ENCODE measurements at regions not wholly inside any gene's neighbourhood (a gene's known extent, or its start where the extent isn't known, plus 50 kb on each side); places are given as distances from the start of the nearest gene placed in this dataset.

DNA sequence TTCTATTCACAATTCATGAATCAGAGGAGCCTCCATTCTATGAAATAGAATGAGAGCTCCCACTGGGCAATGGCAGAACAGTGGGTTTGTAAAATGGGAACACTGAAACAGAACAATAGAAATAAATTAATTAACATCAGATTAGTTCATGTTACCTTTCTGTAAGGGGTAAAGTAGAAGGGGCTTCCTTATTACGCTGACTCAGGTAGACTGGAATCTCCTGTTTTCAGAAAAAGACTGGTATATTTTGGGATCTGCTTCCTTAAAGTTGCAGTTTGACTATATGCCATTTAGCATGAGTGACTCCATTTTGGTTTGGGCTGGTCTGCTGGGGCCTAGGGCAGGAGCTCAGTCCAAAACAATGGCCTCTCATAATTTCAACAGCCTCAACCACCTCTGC lies 52.8 kb upstream of the ZFAND3 start:
- no peak for DNase-seq

DNA sequence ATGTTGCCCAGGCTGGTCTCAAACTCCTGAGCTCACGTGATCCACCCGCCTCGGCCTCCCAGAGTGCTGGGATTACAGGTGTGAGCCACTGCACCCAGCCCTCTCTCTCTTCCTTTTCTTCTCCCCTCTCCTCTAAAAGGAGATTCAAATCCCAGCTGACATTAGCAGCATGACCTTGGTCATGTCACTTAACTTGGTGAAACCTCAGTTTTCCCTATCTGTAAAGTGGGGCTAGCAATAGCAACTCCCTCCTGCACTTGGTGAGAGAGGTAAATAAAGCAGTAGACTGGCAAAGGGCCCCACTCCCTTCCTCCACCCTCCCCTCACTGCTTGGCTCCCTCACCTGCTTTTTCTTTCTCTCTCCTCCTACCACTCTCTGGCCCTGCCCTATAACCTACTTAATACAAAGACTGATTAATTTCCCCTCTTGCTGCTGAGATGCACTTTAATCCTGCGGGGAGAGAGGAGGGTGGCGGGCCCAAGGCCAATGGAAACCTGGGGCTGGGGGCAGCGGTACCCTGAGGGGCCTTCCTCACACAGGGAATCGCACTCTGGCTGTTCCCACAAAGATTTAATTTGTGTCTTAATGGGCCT lies 54.2 kb upstream of the ZFAND3 start:
- DNase-seq: no peak

DNA sequence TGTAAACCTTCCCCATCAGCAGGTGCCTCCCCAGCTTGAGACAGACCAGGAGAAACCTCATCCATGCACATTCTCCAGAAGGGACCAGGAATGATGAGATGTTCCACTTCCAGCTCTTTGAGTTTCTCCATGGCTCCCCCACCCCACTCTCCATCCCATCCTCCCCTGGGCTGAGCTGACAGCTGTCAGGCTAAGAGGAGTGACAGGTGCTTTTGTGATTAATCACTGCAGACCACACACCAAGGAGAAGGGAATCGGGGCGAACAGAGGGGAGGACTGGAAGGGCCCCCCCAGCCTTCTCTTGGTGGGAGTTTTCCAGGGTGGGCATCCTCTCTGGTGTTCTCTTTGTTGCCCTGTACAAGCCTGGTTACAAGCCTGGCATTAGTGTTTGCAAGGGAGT lies 56.1 kb upstream of the ZFAND3 start:
- DNase-seq: no peak

DNA sequence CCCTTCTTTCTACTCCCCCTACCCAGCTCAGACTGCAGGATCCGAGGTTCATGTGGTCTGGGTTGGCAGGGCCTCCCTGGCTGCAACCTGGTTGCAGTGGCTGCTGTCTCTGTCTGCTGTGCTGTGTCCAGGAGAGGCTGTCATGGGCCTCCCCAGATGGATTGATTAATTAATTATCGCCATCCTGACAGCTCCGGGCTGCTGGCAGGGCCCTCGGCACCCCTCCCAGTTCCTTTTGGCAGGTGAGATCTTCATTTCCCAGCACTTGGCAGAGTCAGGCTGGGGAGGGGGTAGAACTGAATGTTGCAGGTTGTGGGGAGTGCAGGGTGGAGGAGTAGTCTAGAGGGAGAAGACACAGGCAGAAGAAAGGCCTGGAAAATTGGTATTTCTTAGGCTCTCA lies 56.7 kb upstream of the ZFAND3 start:
- DNase-seq: no peak

DNA sequence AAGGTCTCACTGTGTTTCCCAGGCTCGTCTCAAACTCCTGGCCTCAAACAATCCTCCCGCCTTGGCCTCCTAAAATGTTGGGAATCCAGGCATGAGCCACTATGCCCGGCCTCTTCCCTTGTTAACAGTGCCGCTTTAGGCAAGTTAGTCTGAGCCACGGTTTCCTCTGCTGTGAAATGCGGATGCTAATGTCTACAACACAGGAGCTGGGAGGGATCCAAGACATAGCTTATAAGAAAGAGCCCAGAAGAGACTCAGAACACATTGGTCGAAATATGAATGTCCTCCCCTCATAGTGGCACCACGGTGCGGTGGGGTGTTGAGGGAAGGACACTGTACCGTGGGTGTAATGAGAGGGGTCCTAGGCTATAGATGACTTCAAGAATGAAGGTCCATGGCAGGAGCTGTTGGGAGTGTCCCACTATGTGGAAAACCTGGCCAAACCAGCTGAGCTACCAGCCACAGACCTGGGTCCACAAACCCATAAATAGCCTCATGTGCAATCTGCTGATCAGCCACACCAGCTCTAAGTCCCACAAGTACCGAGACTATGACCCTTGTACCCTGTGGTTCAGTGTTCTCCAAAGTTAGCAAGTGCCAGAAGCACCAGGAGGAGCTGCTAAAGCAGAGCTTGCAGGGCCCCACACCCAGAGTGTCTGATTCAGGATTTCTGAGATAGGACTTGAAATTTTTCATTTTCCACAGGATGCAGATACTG lies 57.8 kb upstream of the ZFAND3 start:
- no peak for DNase-seq

DNA sequence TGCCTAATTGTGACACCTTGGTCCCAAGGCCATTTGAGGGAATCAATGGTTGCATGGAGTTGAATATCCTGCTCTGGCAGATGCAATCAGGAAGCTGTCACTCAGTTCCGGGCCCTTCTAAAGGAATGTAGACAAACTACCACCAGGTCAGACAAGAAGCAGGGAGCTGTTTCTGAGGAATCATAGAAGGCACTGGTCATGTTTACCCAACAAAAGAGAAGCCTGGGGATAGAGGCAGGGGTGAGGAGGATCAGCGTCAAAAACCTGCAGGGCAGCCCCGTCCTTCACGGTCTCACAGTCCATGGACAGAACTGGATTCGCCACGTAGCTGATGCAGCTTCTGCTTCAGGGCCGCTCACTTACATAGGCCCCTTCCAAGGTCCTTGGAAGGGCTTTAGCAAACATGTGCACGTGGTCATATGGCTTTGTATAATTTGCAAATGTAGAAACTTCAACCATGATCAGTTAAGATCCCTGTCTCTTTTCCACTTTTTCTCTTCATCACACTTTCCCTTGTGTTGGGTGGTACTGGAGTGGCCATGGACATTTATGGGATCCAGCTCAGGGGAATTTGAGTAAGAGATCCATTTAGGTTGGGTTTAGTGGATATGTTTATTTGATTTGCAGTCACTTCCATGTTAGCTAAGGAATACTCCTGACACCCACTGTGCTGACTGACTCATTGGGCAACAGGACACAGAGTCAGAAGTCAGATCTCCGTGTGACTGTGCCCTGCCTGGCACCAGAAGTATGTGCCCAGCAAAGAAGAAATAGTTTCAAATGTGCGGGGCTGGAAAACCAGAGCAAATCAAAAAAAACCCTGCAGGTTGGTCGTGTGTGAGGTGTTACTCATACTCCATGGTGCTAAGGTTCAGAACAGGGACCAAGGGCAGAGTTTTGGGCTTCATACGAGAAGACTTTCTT lies 60.0 kb upstream of the ZFAND3 start:
- DNase-seq: no peak

DNA sequence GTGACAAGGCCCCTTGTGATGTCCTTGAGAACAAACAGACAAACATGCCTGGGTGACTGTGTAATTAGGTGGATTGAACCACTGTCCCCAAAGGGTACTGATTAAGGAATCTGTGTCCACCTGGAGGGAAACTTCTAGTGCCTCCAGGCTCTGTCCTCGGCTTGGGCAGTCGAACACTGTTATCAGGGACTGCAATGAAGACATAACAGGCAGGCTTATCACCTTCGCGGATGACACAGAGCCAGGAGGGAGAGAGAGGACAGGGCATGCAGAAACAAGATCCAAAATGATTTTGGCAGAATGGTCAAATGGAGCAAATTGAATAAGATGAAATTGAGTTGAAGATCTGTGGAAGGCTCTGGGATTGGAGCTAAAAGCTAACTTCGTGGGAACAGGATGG lies 60.9 kb upstream of the ZFAND3 start:
- no peak for DNase-seq

DNA sequence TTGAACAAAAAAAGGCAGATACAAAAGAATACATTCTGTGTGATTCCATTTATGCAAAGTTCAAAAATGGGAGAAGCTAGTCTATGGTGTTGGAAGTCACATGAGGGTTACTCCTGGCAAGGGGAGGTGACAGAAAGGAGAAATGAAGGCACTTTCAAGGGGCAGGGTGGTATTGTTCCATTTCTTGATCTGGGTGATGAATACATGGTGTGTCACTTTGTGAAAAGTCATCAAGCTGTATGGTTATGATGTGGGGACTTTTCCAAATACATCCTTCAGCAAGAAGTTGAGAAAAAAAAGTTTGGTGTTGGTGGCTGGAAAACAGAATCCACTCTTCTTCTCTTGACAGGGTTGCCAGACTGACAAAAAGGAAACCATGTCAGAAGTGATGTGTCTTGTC lies 60.6 kb upstream of the MDGA1 start:
- DNase-seq: no peak

DNA sequence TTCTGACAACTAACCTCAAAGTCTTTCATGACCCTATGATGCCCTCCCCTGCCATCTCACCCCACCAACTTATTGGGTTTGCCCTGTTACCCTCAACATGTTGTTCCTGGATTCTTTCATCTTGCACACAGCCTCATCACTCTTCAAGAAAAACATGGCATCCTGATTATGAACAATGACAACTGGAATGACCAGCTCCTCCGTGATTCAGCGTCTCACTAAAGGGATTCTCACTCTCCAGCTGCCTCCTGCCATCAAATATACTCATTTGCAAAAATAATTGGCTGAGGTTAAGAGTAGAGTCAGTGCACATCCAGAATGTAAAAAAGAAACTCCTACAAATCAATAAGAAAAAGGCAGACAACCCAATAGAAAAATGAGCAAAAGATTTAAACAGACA lies 59.7 kb upstream of the MDGA1 start:
- no peak for DNase-seq

DNA sequence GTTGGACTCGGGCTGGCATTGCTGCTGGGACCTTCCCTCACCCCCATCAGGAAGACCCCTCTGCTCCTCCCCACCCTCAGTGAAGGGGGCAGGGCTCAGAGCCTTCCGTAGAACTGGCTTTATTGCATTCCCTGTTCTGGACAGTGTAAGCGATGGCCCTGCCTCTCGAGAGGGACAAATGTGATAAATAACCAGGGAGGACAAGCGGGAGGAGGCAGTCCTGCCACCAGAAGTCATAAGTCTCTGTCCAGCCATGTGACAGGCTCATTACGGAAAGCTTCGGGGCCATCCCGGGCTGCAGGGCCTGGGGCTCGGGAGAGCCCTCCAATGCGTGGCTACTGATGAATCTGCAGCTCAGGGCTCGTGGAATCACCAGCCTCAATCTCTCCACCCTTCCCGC lies 58.5 kb upstream of the MDGA1 start:
- no peak for DNase-seq

DNA sequence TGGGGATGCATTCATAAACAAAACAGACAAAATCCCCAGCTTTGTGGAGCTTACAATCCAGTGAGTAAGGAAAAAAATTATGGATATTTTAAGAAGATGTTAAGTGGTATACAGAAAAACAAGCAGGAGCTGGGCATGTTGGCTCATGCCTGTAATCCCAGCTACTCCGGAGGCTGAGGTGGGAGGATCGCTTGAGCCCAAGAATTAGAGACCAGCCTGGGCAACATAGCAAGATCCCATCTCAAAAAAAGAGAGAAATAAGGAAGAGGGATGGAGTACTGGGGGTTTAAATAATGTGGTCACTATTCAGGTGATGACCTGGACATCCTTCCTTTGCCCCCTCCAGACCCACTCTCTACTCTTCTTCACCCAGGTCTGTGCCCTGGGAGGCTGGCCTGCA lies 55.0 kb upstream of the MDGA1 start:
- DNase-seq: no peak

DNA sequence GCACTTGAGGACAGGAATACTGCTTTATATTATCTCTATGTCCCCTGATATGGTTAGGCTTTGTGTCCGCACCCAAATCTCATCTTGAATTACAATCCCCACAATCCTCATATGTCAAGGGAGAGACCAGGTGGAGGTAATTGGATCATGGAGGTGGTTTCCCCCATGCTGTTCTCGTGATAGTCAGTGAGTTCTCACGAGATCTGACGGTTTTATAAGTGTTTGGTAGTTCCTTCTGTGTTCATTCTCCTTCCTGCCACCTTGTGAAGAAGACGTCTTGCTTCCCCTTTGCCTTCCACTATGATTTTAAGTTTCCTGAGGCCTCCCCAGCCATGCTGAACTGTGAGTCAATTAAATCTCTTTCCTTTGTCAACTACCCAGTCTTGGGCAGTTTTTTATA lies 51.7 kb upstream of the MDGA1 start:
- DNase-seq: peak; percentile 17

DNA sequence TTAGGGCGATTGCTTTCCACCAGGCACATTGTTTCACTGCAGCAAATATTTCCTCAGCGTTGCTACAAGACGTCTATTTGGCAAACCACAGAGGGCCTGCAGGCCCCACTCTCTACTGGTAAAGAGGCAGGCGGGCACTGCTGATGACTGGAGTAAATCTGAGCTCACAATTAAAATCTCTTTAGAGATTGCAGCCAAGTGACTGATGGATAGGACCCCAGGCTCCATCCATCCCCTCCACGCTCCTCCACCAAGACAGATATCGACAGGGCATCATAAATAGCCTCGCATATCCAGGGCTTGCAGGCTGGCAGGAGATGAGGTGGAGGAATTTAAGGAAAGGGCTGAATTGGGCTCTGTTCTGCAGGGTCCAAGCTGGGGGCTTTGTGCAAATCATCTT lies 50.4 kb upstream of the MDGA1 start:
- no peak for DNase-seq

Data from hematopoietic multipotent progenitor cell treated with erythropoietin and hydrocortisone succinate and interleukin-3 and kit ligand, for 4 days (in vitro differentiated cells).